Glutamatergic neuron (in vitro differentiated cells): ENCODE measurements at regions not wholly inside any gene's neighbourhood (a gene's known extent, or its start where the extent isn't known, plus 50 kb on each side); places are given as distances from the start of the nearest gene placed in this dataset.
"Not testable (repeated sequence)": the region's sequence is repeated elsewhere in the genome, so short reads cannot be mapped to it uniquely, and the experiment has no call there.

Experiments
- DNase-seq: peaks from one replicate; pipeline ENCODE4 v3.0.0; 2022
- H3K27ac Mint-ChIP-seq: one replicate; pipeline ENCODE4 v1.8.0; 2020; ENCODE audit warnings: mild to moderate bottlenecking, mixed read lengths, inconsistent platforms; ENCODE audit not compliant: unreplicated experiment
- H3K27me3 Mint-ChIP-seq: one replicate; pipeline ENCODE4 v1.8.0; 2020; ENCODE audit warnings: mild to moderate bottlenecking, moderate library complexity, mixed read lengths, inconsistent platforms; ENCODE audit not compliant: unreplicated experiment
- H3K36me3 Mint-ChIP-seq: one replicate; pipeline ENCODE4 v1.8.0; 2020; ENCODE audit warnings: mild to moderate bottlenecking, mixed read lengths, inconsistent platforms; ENCODE audit not compliant: unreplicated experiment
- H3K4me1 Mint-ChIP-seq: one replicate; pipeline ENCODE4 v1.8.0; 2020; ENCODE audit warnings: mild to moderate bottlenecking, low read depth, mixed read lengths, inconsistent platforms; ENCODE audit not compliant: unreplicated experiment
- H3K4me3 Mint-ChIP-seq: one replicate; pipeline ENCODE4 v1.8.0; 2020; ENCODE audit warnings: mild to moderate bottlenecking, mixed read lengths, inconsistent platforms; ENCODE audit not compliant: unreplicated experiment
- H3K9me3 Mint-ChIP-seq: one replicate; pipeline ENCODE4 v1.8.0; 2020; ENCODE audit warnings: mild to moderate bottlenecking, moderate library complexity, mixed read lengths, inconsistent platforms; ENCODE audit not compliant: unreplicated experiment
- CTCF ChIP-seq: fragments of 200-600 bp; sonication (generic); IDR thresholded peaks from one replicate; pipeline ENCODE4 v1.5.0; 2021; ENCODE audit not compliant: partially characterized antibody, unreplicated experiment

- Mint-ChIP-seq H3K9me3 (no peaks in the 10 kb centered on the region), H3K27me3 (no peaks in the 10 kb centered on the region), H3K36me3 (no peaks in the 10 kb centered on the region), H3K4me1 (no peaks in the 10 kb centered on the region), H3K4me3 (no peak overlapping the region), H3K27ac (no peak overlapping the region)
- no peak for TF ChIP-seq CTCF
- DNase-seq, result no peak
Observed at GRCh38 chr2:189347540-189347939, 93.7 kb upstream of the WDR75 start.

DNA sequence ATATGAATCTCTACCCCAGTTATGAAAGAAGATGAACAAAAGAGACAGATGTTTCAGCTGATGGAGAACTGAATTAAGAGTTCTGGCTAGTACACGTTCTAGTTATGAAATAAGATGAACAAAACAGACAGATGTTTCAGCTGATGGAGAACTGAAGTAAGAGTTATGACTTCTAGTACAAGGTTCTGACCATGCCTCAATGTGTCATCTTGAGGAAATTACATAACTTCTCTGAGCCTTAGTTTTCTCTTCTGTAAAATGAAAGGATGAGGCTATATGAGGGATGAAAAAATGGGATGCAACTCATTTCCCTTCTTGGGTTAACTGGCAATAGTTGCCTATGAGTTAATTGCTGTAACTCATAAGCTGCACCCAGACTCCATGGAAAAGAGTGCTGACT is 92.9 kb upstream of the WDR75 start:
- no peak for DNase-seq
- no peak for TF ChIP-seq CTCF
- Mint-ChIP-seq H3K27me3 (peaks cover under 1% of the 10 kb centered on the region), H3K4me1 (no peaks in the 10 kb centered on the region), H3K27ac (no peak overlapping the region), H3K9me3 (no peaks in the 10 kb centered on the region), H3K36me3 (no peaks in the 10 kb centered on the region), H3K4me3 (no peak overlapping the region)

- Mint-ChIP-seq H3K27me3 (peaks cover 2% of the 10 kb centered on the region), H3K27ac (no peak overlapping the region), H3K4me1 (no peaks in the 10 kb centered on the region), H3K9me3 (no peaks in the 10 kb centered on the region), H3K36me3 (no peaks in the 10 kb centered on the region), H3K4me3 (no peak overlapping the region)
- DNase-seq, result no peak
- no peak for TF ChIP-seq CTCF
Observed at GRCh38 chr2:189350540-189351209, 90.6 kb upstream of the WDR75 start.

DNA sequence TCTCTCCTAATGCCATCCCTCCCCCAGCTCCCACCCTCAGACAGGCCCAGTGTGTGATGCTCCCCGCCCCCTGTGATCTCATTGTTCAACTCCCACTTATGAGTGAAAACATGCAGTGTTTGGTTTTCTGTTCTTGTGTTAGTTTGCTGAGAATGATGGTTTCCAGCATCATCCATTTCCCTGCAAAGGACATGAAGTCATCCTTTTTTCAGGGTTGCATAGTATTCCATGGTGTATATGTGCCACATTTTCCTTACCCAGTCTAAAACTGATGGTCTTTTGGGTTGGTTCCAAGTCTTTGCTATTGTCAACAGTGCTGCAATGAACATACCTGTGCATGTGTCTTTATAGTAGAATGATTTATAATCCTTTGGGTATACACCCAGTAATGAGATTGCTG is 89.3 kb upstream of the WDR75 start:
- H3K27ac Mint-ChIP-seq, H3K4me3 Mint-ChIP-seq, H3K36me3 Mint-ChIP-seq, H3K4me1 Mint-ChIP-seq, DNase-seq, H3K9me3 Mint-ChIP-seq, H3K27me3 Mint-ChIP-seq: not testable (repeated sequence)

GRCh38 chr2:189357375-189357774 is 83.9 kb upstream of the WDR75 start:
- DNase-seq, H3K36me3 Mint-ChIP-seq, H3K27me3 Mint-ChIP-seq, H3K9me3 Mint-ChIP-seq, H3K27ac Mint-ChIP-seq, H3K4me3 Mint-ChIP-seq, H3K4me1 Mint-ChIP-seq: not testable (repeated sequence)

DNA sequence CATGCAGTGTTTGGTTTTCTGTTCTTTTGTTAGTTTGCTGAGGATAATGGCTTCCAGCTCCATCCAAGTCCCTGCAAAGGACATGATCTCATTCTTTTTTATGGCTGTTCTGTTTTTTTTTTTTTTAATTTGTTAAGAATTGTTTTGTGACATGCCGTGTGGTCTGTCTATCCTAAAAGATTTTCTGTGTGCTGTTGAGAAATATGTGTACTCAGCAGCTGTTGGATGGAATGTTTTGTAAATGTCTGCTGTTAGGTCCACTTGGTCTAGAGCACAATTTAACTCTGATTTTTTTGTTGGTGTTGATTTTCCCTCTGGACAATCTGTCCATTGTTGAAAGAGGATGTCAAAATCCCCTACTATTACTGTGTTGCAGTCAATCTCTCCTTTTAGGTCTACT is 80.4 kb upstream of the WDR75 start:
- Mint-ChIP-seq H3K9me3 (no peaks in the 10 kb centered on the region), H3K27me3 (peaks cover 3% of the 10 kb centered on the region), H3K4me1 (no peaks in the 10 kb centered on the region), H3K36me3 (no peaks in the 10 kb centered on the region), H3K27ac (no peak overlapping the region), H3K4me3 (no peak overlapping the region)
- no peak for TF ChIP-seq CTCF
- no peak for DNase-seq
